Type B pancreatic cell (in vitro differentiated cells): ENCODE measurements at regions not wholly inside any gene's neighbourhood (a gene's known extent, or its start where the extent isn't known, plus 50 kb on each side); places are given as distances from the start of the nearest gene placed in this dataset.

Experiments used
- DNase-seq: peaks from one replicate; pipeline ENCODE4 v3.0.0; 2021; ENCODE audit warnings: mixed read lengths; ENCODE audit not compliant: unreplicated experiment; ENCODE audit errors: extremely low spot score
- H3K27ac Mint-ChIP-seq: 2 replicates; pipeline ENCODE4 v1.8.0; 2021; ENCODE audit warnings: mild to moderate bottlenecking, mixed read lengths
- H3K27me3 Mint-ChIP-seq: 2 replicates; pipeline ENCODE4 v1.8.0; 2021; ENCODE audit warnings: mixed read lengths
- H3K36me3 Mint-ChIP-seq: 2 replicates; pipeline ENCODE4 v1.8.0; 2021; ENCODE audit warnings: mixed read lengths
- H3K4me1 Mint-ChIP-seq: one replicate; pipeline ENCODE4 v1.8.0; 2021; ENCODE audit warnings: mixed read lengths; ENCODE audit not compliant: unreplicated experiment
- H3K4me3 Mint-ChIP-seq: 2 replicates; pipeline ENCODE4 v1.8.0; 2021; ENCODE audit warnings: mild to moderate bottlenecking, mixed read lengths
- H3K9me3 Mint-ChIP-seq: 2 replicates; pipeline ENCODE4 v1.8.0; 2021; ENCODE audit warnings: mixed read lengths
- CTCF ChIP-seq: fragments of 200-600 bp; sonication (generic); conservative IDR thresholded peaks from 2 replicates; pipeline ENCODE4 v1.5.0; 2021; ENCODE audit warnings: antibody characterized with exemption, mild to moderate bottlenecking

DNA sequence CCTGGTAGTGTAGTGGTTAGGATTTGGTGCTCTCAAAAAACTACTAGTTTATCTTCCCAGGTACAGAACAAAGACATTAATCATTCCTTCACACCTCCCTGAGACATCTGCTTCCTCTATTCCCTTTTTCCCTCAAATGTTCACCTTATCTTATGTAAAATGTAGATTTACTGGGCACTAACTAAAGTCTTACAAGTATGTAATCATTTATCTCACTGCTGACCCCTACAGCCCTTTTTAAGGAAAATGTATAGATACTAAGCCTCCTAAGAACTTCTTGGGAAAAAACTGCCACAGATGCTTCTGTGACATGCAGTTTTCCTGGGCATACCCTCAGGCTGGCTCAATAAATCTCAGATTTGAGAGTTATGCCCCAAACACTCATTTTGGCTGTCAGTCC is 50.8 kb upstream of the NEK7 start:
- H3K4me3 Mint-ChIP-seq = no peak overlapping the region
- no peaks in the 10 kb centered on the region for H3K27me3 Mint-ChIP-seq
- no peak for DNase-seq
- H3K9me3 Mint-ChIP-seq = no peaks in the 10 kb centered on the region
- H3K36me3 Mint-ChIP-seq = no peaks in the 10 kb centered on the region
- H3K4me1 Mint-ChIP-seq = no peaks in the 10 kb centered on the region
- H3K27ac Mint-ChIP-seq = no peak overlapping the region
- TF ChIP-seq CTCF = no peak
